Loucy (cell line): ENCODE measurements at regions not wholly inside any gene's neighbourhood (a gene's known extent, or its start where the extent isn't known, plus 50 kb on each side); places are given as distances from the start of the nearest gene placed in this dataset.

ENCODE experiments used
- H2AFZ ChIP-seq: fragments of 200-600 bp; sonication (generic); 2 replicates; pipeline ENCODE4 v1.6.0; 2016; ENCODE audit warnings: antibody characterized with exemption, mild to moderate bottlenecking, low read length, moderate library complexity
- H3F3A ChIP-seq: fragments of 200-600 bp; 2 replicates; pipeline ENCODE4 v1.6.0; 2016; ENCODE audit warnings: antibody characterized with exemption, low read depth, mild to moderate bottlenecking
- H3K27me3 ChIP-seq: fragments of 200-600 bp; sonication (generic); 2 replicates; pipeline ENCODE4 v1.6.1; 2014; ENCODE audit warnings: low read length, mild to moderate bottlenecking; ENCODE audit not compliant: insufficient read depth, poor library complexity, severe bottlenecking
- H3K36me3 ChIP-seq: fragments of 200-600 bp; sonication (generic); 2 replicates; pipeline ENCODE4 v1.6.1; 2016; ENCODE audit warnings: low read length; ENCODE audit not compliant: insufficient read depth
- H3K4me1 ChIP-seq: fragments of 200-600 bp; sonication (generic); 2 replicates; pipeline ENCODE4 v1.5.1; 2014; ENCODE audit warnings: low read length, mild to moderate bottlenecking; ENCODE audit not compliant: insufficient read depth, poor library complexity, severe bottlenecking
- H3K4me2 ChIP-seq: fragments of 200-600 bp; sonication (generic); 2 replicates; pipeline ENCODE4 v1.6.0; 2014; ENCODE audit warnings: antibody characterized with exemption, low read length, low read depth, mild to moderate bottlenecking; ENCODE audit not compliant: poor library complexity, severe bottlenecking
- H3K4me3 ChIP-seq: fragments of 200-600 bp; sonication (generic); 2 replicates; pipeline ENCODE4 v1.5.1; 2014; ENCODE audit warnings: low read length, mild to moderate bottlenecking, mixed read lengths; ENCODE audit not compliant: poor library complexity, severe bottlenecking
- H3K79me2 ChIP-seq: fragments of 200-600 bp; sonication (generic); 2 replicates; pipeline ENCODE4 v1.6.1; 2014; ENCODE audit warnings: low read length; ENCODE audit not compliant: insufficient read depth
- H3K9ac ChIP-seq: fragments of 200-600 bp; sonication (generic); 2 replicates; pipeline ENCODE4 v1.6.0; 2014; ENCODE audit warnings: mild to moderate bottlenecking, low read depth, low read length, moderate library complexity; ENCODE audit not compliant: poor library complexity, severe bottlenecking
- H3K9me2 ChIP-seq: fragments of 200-600 bp; sonication (generic); replicated peaks from 2 replicates; pipeline ENCODE4 v1.6.1; 2016; ENCODE audit warnings: low read depth, low read length, mixed read lengths
- H3K9me3 ChIP-seq: fragments of 200-600 bp; sonication (generic); 2 replicates; pipeline ENCODE4 v1.6.1; 2014; ENCODE audit warnings: mild to moderate bottlenecking, antibody characterized with exemption, low read length, low read depth; ENCODE audit not compliant: insufficient read depth
- H4K20me1 ChIP-seq: fragments of 200-600 bp; sonication (generic); 2 replicates; pipeline ENCODE4 v1.6.0; 2014; ENCODE audit warnings: antibody characterized with exemption, low read length, mild to moderate bottlenecking; ENCODE audit not compliant: insufficient read depth, poor library complexity, severe bottlenecking
- EZH2phosphoT487 ChIP-seq: fragments of 200-600 bp; IDR thresholded peaks from 2 replicates; pipeline ENCODE4 v1.6.1; 2018; ENCODE audit warnings: antibody characterized with exemption, mild to moderate bottlenecking, moderate library complexity, borderline replicate concordance
- TF ChIP-seq, protein P1 (sequence below): fragments of 200-600 bp; sonication (generic); conservative IDR thresholded peaks from 2 replicates; pipeline ENCODE4 v1.5.1; 2014; ENCODE audit warnings: mild to moderate bottlenecking, antibody characterized with exemption, low read length

DNA sequence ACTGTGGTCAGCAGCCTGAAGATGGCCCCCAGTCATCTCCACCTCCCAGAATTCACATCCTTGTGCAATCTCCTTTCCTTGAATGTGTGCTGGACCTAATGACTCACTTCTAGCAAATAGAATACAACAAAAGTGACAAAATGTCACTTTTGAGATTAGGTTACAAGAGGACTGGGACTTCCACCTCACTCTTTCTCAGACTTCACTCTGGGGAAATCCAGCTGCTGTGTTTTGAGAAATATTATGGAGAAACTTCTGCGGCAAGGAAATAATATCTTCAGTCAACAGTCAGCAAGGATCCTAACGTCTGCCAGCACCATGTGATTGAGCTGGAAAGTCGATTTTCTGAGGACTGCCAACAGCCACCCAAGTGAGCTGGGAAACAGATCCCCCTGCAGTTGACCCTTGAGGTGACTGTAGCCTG, 70.5 kb upstream of the GADD45A start:
- Histone ChIP-seq H3K9ac (no peak overlapping the region), H3K9me3 (no peaks in the 10 kb centered on the region), H4K20me1 (no peaks in the 10 kb centered on the region), H3K4me1 (peaks cover 3% of the 10 kb centered on the region), H3K79me2 (no peaks in the 10 kb centered on the region), H3K27me3 (no peaks in the 10 kb centered on the region), H3K9me2 (no peaks in the 10 kb centered on the region), H3K4me2 (no peak overlapping the region), H3F3A (no peaks in the 10 kb centered on the region), H3K36me3 (no peaks in the 10 kb centered on the region), H2AFZ (no peak overlapping the region), H3K4me3 (no peak overlapping the region)
- TF ChIP-seq, protein P1, sequence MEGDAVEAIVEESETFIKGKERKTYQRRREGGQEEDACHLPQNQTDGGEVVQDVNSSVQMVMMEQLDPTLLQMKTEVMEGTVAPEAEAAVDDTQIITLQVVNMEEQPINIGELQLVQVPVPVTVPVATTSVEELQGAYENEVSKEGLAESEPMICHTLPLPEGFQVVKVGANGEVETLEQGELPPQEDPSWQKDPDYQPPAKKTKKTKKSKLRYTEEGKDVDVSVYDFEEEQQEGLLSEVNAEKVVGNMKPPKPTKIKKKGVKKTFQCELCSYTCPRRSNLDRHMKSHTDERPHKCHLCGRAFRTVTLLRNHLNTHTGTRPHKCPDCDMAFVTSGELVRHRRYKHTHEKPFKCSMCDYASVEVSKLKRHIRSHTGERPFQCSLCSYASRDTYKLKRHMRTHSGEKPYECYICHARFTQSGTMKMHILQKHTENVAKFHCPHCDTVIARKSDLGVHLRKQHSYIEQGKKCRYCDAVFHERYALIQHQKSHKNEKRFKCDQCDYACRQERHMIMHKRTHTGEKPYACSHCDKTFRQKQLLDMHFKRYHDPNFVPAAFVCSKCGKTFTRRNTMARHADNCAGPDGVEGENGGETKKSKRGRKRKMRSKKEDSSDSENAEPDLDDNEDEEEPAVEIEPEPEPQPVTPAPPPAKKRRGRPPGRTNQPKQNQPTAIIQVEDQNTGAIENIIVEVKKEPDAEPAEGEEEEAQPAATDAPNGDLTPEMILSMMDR = no peak
- no peak for TF ChIP-seq EZH2phosphoT487

- no peaks in the 10 kb centered on the region for H3K27me3 ChIP-seq
Observed at GRCh38 chr1:67615886-67616285, 69.1 kb upstream of the GADD45A start.

DNA sequence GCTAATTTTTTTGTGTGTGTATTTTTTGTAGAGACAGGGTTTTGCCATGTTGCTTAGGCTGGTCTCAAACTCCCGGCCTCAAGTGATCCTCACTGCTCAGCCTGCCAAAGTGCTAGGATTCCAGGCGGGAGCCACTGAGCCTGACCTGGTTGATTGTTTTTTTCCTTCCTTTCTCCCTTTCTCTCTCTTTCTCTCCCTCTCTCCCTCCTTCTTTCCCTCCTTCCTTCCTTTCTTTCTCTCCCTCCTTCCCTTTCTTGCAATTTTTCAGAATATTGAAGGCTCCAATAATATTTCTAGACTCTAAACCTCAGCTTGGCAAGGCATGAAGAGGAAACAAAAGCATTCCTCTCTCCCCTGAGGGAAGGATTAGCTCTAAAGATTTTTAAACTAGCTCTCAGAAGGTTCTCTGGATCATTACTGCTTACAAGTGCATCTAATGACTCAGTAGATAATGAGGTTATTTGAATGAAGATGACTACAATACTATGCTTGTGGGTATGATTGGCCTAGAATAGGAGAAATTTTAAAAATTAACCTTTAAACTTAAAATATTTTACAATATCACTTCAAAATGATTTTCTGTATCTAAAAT, 68.5 kb upstream of the GADD45A start:
- no peak for TF ChIP-seq EZH2phosphoT487
- TF ChIP-seq, protein P1 = no peak
- Histone ChIP-seq H3F3A (no peaks in the 10 kb centered on the region), H3K4me1 (peaks cover 3% of the 10 kb centered on the region), H3K36me3 (no peaks in the 10 kb centered on the region), H3K9ac (no peak overlapping the region), H3K79me2 (no peaks in the 10 kb centered on the region), H3K27me3 (no peaks in the 10 kb centered on the region), H2AFZ (no peak overlapping the region), H4K20me1 (no peaks in the 10 kb centered on the region), H3K4me3 (no peak overlapping the region), H3K9me2 (no peaks in the 10 kb centered on the region), H3K4me2 (no peak overlapping the region), H3K9me3 (no peaks in the 10 kb centered on the region)

More at GRCh38 chr1:67615886-67616285, 69.1 kb upstream of the GADD45A start:
- H4K20me1 ChIP-seq = no peaks in the 10 kb centered on the region
- H3K9me3 ChIP-seq = no peaks in the 10 kb centered on the region
- H3K4me2 ChIP-seq = no peak overlapping the region
- no peak overlapping the region for H3K4me3 ChIP-seq
- no peaks in the 10 kb centered on the region for H3F3A ChIP-seq
- H2AFZ ChIP-seq = no peak overlapping the region
- H3K9me2 ChIP-seq = no peaks in the 10 kb centered on the region
- H3K79me2 ChIP-seq = no peaks in the 10 kb centered on the region
- no peak overlapping the region for H3K9ac ChIP-seq
- no peaks in the 10 kb centered on the region for H3K36me3 ChIP-seq
- TF ChIP-seq EZH2phosphoT487 = no peak
- TF ChIP-seq, protein P1 = no peak
- H3K4me1 ChIP-seq = peaks cover 3% of the 10 kb centered on the region
